NCI-H446 treated with DMSO at 0.1 percent for 48 hours (cell line): ENCODE measurements at regions not wholly inside any gene's neighbourhood (a gene's known extent, or its start where the extent isn't known, plus 50 kb on each side); places are given as distances from the start of the nearest gene placed in this dataset.
A peak's percentile ranks its signal among the peaks of the same experiment; 100 is the strongest.
"Not testable (repeated sequence)": the region's sequence is repeated elsewhere in the genome, so short reads cannot be mapped to it uniquely, and the experiment has no call there.

Source experiments
- DNase-seq: peaks from one replicate; lab custom pipeline; 2025; lab: John Stamatoyannopoulos, UW

GRCh38 chr11:47928426-47928825, 51.9 kb upstream of the PTPRJ start:
- DNase-seq, result no peak

DNA sequence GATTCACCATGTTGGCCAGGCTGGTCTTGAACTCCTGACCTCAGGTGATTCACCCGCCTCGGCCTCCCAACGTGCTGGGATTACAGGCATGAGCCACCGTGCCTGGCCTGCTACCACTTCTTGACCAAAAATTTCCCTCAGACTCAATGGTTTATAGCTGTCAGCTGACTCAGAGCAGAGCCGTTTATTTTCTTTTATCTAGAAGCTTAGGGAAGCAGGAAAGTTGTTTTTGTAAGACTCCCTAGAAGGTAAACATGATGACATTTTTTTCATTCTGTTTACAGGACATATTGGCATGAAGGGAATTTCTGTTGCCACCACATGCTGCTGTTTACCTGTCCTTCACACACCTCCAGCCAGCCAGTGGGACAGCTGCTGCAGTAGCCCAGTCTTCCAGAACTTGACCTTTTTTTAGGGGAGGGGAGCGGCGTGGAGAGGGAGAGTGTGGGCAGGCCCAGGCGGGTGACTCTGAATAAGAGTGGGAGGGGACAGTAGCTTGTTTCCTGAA, 56.1 kb upstream of the PTPRJ start:
- no peak for DNase-seq

GRCh38 chr11:47923667-47924066, 56.7 kb upstream of the PTPRJ start:
- no peak for DNase-seq

- DNase-seq, result not testable (repeated sequence)
Observed at GRCh38 chr11:47921080-47921555, 59.2 kb upstream of the PTPRJ start.

DNA sequence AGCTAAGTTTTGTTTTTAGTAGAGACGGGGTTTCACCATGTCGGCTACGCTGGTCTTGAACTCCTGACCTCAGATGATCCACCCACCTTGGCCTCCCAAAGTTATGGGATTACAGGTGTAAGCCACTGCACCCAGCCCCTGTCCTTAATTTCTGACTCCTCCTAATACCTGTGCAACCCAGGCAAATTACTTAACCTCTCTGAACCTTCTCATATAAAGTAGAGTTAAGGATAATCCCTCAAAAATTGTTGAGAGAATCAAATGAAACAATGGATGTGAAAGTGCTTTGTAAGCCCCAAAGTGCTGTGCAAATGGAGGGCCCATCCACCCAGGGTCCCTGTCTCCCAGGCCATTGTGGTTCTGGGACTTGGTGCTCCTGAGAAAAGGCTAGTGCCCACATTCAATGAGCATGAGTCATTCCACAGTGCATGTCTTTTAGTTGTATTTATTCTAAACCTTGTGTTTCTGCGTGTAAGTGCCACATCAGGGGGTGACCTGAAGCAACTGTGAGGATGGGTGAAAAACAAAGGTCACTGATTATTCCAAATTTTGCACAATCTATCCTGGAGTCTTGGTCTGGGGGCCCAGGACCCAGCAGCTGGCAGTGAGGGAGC, 61.4 kb upstream of the PTPRJ start:
- no peak for DNase-seq

DNA sequence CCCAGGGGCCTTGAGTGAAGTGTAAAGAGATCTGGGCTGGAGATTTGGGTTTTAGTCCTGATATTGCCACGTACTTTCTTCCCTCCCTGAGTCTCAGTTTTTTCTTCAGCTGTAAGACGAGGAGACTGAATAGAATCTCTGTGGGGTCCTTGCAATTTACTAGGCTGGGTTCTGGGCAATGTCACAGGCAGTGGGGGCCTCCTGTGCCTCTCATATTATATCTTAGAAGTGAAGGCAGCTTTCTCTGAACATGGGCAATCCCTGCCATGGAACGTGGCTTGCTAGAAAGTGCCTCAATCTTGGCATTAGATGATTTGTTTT, 62.0 kb upstream of the PTPRJ start:
- no peak for DNase-seq

GRCh38 chr11:47917599-47918369, 62.6 kb upstream of the PTPRJ start:
- DNase-seq, result peak; percentile 86

- DNase-seq, result no peak
Observed at GRCh38 chr11:47916361-47916841, 64.0 kb upstream of the PTPRJ start.

- DNase-seq, result no peak
Observed at GRCh38 chr11:47915783-47916182, 64.6 kb upstream of the PTPRJ start.

DNA sequence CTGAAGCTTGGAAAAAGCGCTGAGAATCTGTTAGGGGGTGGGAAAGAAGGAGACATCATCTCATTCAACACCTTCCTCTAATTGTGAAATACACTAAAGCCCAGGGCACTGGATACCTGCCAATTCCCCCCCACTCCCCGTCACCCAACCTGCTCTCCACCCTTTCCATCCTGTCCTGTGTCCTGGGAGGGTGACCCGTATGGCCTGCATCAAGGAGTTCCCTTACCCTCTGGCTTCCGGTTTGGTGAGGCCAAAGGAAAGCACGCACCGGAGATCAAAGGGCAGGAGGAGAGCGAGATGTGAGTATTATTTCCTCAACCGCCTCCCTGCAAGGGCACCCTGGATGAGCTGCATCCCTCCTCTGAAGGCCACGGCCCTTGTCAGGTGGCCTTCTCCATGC, 65.0 kb upstream of the PTPRJ start:
- no peak for DNase-seq

GRCh38 chr11:47914743-47915142, 65.6 kb upstream of the PTPRJ start:
- DNase-seq, result no peak

- DNase-seq, result no peak
Observed at GRCh38 chr11:47913529-47914244, 65.5 kb upstream of the NUP160 start.

DNA sequence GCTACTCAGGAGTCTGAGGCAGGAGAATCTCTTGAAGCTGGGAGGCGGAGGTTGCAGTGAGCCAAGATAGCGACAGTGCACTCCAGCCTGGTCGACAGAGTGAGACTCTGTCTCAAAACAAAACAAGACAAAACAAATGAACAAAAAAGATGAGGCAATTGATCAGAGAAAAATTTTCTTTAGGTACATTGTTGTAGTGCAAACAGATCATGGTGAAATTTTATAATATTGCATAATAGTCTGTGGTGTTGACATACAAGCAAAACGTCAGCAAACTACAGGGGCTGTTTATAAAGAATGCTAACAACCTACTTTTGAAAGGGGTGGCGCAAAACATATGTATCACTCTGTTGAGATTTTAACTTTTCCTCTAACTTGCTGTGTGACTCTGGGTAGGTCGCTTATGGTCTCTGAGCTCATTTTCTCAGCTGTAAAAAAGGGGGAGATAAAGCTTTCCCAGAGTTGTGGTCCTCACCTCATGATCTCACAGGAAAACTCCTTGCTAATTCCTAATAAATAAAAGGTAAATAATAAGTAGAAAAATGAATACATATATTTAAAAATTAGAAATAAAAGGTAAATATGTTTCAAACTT, 64.8 kb upstream of the NUP160 start:
- DNase-seq, result no peak

DNA sequence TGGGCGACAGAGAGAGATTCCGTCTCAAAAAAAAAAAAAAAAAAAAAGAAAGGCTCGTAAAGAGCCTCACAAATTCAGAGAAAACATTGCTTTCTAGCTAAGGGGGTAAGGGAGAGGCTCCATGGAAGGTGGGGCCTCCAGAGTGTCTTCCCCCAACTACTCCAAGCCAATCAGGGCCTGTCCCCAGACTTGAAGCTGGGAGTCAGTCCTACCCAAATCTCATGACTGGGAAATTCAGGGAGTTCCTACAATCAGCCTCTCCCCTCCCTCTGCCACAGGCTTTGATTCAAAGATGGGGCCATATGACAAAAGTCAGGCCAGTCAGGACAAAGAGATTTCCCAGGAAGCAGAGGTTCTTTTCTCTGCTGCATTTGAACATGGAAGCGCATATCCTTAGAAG, 63.0 kb upstream of the NUP160 start:
- no peak for DNase-seq

DNA sequence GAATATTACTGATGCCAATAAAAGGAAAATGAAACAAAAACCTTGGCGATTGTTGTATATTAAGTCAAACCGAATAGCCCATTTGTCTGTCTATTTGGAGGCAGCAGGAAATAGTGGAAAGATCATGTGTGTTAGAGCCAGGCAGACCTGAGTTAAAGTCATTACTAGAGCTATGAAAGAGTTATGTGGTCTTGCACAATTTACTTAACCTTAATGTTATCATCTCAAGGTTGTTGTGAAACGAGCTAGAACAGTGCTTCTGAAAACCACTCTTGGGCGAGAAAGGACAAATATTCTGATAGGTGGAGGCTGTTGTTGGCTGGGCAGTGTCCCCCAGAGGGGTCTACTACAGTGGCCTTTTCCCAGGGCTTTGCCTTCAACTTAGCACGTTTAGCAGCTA, 60.0 kb upstream of the NUP160 start:
- DNase-seq, result no peak

DNA sequence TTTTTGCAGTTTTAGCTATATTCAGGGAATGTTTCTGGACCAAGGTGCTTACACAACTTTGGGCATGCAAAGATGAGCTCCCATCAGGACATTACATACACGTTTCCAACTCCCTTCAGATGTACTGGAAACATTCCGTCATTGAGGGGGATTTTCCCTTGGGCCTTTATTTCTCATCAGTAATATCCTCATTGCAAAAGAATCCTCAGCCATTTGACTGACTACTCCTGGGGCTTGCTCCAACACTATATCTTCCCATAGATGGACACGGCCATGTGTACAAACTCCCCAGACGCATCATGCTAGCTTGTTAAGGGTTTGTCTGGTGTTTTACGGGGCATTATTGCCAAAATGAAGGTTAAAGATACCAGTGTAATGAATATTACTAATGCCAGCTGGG, 59.3 kb upstream of the NUP160 start:
- no peak for DNase-seq

GRCh38 chr11:47906066-47906465, 57.9 kb upstream of the NUP160 start:
- DNase-seq, result no peak

GRCh38 chr11:47905358-47906059, 57.4 kb upstream of the NUP160 start:
- no peak for DNase-seq

GRCh38 chr11:47904808-47905207, 56.7 kb upstream of the NUP160 start:
- DNase-seq, result no peak

GRCh38 chr11:47904048-47904447, 55.9 kb upstream of the NUP160 start:
- DNase-seq, result no peak

GRCh38 chr11:47899801-47900200, 51.7 kb upstream of the NUP160 start:
- no peak for DNase-seq
